Activated CD4-positive, alpha-beta T cell treated with anti-CD3 and anti-CD28 coated beads for 4 hours (primary cell): ENCODE measurements at regions not wholly inside any gene's neighbourhood (a gene's known extent, or its start where the extent isn't known, plus 50 kb on each side); places are given as distances from the start of the nearest gene placed in this dataset.
"Not testable (repeated sequence)": the region's sequence is repeated elsewhere in the genome, so short reads cannot be mapped to it uniquely, and the experiment has no call there.

Experiments
- DNase-seq, 2 donors: peaks; one replicate each; pipeline ENCODE4 v3.0.0-alpha.2; 2020

- no peak for DNase-seq
Observed at GRCh38 chr11:129503646-129504045, 128.0 kb downstream of the BARX2 start.

DNA sequence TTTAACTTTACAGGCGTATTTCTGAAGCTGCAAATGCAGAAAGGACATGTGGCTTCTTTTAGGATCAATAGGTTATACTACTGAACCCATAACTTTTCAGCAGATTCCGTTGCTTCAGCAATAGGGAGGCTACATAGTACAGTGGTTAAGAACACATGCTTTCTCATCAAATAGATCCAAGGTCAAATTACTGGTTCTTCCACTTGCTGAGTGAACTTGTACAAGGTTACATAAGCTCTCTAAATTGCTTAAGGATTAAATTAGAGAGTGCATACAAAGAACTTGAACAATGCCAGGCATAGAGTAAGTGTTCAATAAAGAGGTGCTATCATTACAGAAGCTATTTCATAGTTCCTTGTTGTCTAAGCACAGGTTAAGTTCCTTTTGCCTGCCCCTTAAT lies 129.6 kb downstream of the BARX2 start:
- no peak for DNase-seq

DNA sequence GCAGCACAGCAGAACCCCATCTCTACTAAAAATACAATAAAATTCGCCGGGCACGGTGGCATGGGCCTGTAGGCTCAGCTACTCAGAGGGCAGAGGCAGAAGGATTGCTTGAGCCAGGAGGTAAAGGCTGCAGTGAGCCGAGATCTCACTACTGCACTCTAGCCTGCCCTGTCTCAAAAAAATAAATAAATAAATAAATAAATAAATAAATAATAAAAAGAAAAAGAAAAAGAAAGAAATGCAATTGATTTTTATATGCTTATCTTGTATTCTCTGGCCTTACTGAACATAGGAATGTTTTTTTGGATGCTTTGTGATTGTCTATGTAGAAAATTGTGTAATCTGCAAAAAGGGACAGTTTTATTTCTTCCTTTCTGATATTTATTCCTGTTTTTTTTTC lies 132.5 kb downstream of the BARX2 start:
- DNase-seq = no peak

- no peak for DNase-seq
Observed at GRCh38 chr11:129528296-129528695, 152.6 kb downstream of the BARX2 start.

- DNase-seq = no peak
Observed at GRCh38 chr11:129530154-129530895, 154.7 kb downstream of the BARX2 start.

DNA sequence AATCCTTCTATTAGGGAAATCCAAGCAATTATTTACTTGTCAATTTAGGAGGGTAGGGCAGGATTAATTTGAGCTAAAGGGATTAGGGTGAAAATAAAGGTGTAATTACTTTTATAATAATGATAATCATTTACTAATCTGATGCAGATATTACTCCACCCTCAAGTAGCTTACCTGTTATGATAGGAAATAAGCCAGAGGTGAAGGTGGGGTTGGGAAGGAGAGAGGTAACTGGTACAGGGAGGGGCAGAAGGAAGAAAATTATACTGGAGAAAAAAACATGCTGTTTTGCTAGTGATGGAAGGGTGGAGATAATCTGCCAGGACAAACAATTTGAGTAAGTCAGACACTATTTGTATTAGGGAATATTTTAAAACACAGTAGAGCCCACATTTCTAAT lies 157.7 kb downstream of the BARX2 start:
- DNase-seq = no peak

DNA sequence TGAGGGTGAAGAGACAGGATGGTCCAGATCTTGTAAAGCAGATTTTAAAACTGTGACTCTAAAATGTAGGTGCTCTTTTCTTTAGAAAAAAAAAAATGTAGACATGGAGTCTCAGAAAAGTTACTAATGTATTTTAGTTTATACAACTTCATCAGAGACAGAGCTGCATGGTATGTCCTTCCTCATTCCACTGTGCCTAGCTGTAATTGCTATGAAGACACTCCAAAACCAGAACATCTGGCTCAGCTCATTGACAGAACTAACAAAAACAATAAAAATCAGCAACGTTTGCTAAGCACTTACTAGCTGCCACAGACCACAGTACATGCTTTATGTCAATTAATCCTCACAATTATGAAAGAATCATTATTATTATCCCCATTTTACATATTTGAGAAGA lies 160.7 kb downstream of the BARX2 start:
- DNase-seq = no peak

GRCh38 chr11:129538323-129538722 lies 162.7 kb downstream of the BARX2 start:
- DNase-seq = no peak

DNA sequence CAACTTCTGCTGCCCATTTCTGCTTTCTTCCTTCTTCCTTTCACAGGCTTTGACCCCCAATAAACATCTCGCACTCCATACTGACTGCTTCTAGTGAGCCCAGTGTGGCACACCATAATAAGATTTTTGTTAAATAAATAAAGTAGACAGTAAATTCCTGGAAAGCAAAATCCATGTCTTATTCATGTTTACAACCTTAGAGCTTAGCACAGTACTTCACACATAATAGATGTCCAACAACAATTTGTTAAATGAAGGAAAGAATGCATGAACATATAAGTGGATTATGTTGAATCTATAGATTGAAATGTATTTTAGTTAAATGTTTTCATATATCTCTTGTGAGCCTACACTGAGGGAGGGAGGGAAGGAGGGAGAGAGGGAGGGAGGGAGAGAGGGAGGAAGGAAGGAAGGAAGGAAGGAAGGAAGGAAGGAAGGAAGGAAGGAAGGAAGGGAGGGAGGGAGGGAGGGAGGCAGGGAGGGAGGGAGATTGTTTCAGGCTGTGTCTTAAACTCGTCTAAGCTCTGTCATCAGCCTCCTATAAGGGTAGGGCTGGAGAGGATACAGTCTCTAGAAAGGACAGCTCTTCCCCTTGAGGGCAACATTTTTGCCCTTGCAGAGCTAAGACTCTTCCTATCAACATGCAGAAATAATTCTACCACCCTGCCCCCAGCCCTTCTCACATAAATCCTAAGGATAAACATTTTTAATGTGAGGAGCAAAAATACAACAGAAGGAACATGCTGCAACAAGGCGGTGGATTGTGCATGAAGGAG lies 168.1 kb downstream of the BARX2 start:
- no peak for DNase-seq

- no peak for DNase-seq
Observed at GRCh38 chr11:129544691-129545090, 169.0 kb downstream of the BARX2 start.

- no peak for DNase-seq
Observed at GRCh38 chr11:129546266-129546665, 170.6 kb downstream of the BARX2 start.

GRCh38 chr11:129557421-129557820 lies 181.8 kb downstream of the BARX2 start:
- no peak for DNase-seq

GRCh38 chr11:129569007-129569406 lies 193.4 kb downstream of the BARX2 start:
- no peak for DNase-seq

GRCh38 chr11:129572667-129573066 lies 197.0 kb downstream of the BARX2 start:
- not testable (repeated sequence) for DNase-seq

DNA sequence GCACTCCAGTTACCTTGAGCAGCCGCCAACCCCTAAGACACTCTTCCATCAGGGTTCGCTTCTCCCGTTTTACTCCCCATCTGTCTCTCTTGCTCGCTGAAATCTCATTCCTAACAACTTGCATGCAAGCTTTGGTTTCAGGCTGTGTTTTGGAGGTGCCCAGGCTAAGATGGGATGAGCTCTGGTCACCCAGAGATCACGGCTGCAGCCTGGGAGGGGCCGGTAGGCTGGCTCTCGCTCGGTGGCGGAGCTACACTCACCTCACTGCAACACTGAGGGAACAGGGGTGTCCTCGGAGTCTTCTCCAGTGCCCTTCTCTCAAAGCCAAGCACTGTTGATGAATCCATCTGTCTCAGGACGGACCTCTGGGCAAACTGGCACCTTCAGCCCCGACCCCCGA lies 197.5 kb downstream of the BARX2 start:
- DNase-seq = no peak

DNA sequence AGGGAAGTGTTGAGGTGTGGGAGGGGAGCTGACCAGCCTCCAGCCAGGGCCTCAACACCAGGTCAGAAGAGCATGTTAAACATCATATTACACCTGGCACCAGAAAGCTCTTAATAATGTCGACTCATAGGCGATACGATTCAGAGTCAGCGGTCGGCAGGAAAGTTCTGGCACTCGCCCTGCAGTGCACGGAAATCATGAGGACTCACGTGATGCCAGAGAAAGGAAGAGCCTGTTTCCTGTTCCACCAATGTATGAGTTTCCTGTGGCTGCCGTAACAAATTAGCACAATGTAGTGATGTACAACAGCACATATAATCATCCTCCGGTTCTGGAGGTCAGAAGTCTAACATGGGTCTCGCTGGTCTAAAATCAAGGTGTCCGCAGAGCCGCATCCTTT lies 198.8 kb downstream of the BARX2 start:
- DNase-seq = no peak

DNA sequence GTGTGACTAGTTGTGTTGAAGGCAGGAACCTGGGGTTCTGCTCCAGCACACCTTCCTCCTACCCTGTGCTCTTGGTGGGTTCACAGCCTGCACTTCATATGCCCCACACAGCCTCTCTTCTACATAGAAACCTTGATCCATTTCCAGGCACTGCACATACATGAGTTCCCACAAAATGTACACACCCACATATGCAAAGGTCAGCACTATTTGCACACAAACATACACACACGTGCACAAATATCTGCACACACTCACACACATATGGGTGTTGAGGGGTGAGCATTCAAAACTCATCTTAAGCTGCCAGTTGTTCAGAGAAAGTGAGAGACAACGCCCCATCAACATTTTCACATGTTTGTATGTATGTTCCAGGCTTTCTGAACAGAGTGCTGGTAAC lies 201.0 kb downstream of the BARX2 start:
- no peak for DNase-seq

- no peak for DNase-seq
Observed at GRCh38 chr11:129578006-129578405, 202.4 kb downstream of the BARX2 start.

DNA sequence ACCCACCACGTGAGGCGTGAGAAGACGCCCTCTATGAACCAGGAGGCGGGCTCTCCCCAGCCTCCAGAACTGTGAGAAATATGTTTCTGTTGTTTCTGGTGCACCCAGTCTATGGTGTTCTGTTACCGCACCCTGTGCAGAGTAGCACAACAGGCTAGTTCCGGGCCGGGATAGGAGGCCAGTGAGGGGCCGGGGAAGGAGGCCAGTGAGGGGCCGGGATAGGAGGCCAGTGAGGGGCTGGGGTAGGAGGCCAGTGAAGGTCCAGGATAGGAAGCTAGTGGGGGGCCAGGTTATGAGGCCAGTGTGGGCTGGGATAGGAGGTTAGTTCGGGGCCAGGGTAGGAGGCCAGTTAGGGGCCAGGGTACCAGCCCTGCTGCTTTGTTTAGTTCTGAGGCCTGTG lies 204.6 kb downstream of the BARX2 start:
- DNase-seq = no peak

DNA sequence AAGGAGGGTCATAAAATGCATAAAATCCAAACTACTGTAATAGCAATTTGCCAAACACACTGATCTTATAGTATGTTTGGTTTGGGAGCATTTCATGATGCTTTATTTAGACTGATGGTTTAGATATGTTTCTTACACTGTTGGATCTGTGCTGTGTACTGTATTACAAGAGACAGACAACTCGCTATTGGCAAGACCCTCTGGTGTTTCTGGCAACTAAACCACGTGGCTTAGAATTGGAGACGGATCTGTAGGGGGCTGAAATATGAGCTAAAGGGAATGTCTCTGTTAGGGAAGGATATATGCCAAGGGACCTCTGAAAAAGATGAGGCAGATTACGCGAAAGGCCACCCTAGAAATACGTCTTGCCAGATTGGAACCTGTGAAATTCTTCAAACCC lies 208.7 kb downstream of the BARX2 start:
- no peak for DNase-seq

GRCh38 chr11:129589190-129589860 lies 213.7 kb downstream of the BARX2 start:
- DNase-seq = no peak

DNA sequence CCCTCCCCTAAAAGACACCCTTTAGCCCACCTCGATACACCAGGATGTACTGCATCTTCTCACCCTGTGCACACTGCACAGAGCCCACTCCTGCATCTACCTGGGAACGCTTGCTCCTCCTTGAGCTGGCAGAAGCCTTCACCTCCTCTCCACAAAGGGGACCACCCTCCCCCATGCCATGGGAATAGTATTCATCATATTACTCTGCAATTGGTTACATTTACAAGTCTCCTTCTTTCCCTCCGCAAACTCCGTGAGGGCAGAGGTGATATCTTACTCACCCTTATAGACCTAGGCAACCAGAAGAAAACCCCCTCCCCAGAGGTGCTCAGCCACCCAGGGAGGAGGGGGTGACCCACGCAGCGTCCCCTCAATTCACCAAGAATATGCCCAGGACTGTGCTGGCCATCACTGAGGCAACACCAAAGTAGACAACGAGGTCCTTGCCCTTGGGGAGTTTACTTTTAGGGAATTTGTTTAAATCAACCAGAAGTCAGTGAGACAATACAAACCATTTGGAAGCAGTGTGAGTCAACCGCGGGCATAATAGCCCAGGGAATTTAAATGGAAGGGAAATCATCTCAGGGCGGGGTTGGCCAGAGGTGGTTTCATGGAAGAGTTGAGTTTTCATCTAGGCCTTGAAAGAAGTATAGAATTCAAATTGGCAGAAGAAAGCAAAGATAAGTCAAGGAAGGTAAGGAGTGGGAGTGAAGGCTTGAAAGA lies 214.5 kb downstream of the BARX2 start:
- DNase-seq = no peak

DNA sequence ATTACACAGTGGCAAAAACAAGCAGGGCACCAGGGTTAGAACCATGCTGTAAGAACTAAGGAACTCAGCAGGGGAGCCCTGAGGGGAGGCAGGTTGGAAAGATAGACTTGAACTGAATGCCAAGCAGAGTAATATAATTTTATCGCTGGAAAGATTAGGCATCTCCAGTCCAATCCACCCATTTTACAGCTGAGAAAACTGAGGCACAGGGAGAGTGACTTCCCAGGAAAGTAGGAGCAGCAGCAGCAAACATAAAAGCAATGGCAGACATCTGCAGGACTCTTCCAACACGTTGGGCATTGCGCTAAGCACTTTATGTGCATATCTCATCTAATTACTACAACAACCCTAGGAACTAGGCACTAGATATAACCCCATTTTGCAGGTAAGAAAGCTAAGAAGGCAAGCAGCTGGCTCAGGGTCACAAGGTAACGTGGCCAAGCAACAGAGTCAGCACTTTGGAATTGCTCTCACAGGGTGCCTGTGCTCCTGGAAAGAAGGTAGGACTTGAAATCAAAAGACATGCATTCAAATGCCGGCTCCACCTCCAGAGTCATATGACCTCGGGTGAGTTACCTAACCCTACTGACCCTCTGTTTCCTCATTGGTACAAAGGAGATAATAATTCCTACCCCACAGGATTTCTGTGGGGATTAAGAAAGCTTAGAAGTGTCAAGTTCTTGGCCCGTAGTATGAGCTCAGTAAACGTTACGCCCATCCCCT lies 215.3 kb downstream of the BARX2 start:
- DNase-seq = no peak
